ENCODE measurements at regions not wholly inside any gene's neighbourhood (a gene's known extent, or its start where the extent isn't known, plus 50 kb on each side); places are given as distances from the start of the nearest gene placed in this dataset.
"Not testable (repeated sequence)": the region's sequence is repeated elsewhere in the genome, so short reads cannot be mapped to it uniquely, and the experiment has no call there.

DNA sequence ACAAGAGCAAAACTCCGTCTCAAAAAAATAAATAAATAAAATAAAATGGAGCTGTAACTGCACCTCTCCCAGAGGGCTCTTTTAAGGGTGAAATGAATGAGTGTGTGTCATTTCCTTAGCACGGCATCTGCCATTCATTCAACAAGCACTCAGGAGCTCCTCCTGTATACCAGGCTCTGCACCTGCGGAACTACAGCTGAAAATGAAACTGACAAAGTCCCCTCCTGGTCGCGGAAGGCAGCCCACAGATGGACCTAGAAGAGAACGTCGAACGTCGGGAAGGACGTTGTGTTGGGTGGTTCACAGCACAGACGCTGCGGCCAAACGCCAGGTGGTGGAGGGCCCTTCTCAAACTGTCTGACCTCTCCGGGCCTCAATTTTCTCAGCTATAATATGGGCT is 256.4 kb downstream of the TFAP2C start:
- DNase-seq = no peak

DNA sequence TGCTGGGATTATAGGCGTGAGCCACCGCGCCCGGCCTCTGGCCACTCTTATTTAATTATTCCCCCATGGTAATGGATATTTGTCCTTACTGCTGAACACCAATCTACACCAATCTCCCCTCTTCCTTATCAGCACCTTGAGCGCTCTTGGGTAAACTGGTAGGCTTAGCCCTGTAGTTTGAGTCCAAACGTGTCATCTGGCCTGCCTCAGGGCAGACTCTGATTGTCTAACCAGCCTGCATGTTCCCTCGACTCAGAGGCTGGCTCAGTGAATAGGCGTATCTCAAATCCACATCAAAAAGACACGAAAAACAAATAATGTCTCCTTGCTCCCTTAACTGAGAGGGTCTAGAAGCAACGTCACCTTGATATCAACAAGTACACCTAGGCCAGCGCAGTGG is 260.9 kb downstream of the TFAP2C start:
- no peak for DNase-seq

DNA sequence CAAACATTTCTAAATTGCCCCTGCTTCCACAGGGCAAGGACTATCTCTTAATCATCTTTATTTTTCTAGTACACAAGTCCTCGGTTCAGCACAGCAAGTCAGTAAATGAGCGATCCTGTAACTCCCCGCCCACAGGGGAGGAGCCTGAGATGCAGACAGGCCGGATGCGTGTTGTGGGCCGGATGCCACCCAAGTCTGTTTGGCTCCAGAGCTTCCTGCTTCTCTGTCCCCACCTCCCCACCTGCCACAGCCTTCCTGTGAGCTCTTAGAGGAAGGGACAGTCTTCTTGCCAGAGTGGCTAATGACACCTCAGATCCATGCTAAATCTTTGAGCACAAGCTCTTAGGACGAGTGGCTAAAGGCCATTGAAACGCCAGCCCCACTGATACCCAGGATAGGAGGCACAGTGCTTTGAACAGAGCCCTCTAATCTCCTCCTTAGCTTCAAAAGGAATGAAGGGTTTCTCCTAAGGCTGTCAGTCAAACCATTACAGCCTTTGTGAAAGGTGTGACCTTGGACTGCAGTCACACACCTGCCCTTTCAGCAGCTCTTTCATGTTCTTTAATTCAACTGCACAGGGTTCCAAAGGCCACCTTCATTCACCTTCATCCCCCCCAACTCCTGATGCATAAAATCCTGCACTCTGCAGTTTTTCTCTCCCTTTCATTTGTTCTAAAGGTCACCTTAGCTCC is 264.3 kb downstream of the TFAP2C start:
- no peak for DNase-seq

DNA sequence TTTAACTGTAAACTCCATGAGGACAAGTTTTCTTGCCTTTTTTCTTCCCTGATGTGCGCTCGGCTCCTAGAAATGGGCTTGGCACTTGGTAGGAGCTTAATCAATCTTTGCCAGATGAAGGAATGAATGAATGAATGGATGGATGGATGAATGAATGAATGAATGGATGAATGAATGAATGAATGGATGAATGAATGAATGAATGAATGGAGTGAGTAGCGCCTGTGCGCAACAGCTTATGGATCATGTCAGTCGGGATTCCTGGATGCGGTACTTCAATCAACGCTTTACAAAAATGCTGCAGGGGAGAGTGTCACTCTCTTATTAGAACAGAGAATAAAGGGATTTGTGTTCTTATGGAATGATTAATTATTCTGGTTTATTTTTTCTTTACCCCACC is 267.3 kb downstream of the TFAP2C start:
- DNase-seq = no peak

DNA sequence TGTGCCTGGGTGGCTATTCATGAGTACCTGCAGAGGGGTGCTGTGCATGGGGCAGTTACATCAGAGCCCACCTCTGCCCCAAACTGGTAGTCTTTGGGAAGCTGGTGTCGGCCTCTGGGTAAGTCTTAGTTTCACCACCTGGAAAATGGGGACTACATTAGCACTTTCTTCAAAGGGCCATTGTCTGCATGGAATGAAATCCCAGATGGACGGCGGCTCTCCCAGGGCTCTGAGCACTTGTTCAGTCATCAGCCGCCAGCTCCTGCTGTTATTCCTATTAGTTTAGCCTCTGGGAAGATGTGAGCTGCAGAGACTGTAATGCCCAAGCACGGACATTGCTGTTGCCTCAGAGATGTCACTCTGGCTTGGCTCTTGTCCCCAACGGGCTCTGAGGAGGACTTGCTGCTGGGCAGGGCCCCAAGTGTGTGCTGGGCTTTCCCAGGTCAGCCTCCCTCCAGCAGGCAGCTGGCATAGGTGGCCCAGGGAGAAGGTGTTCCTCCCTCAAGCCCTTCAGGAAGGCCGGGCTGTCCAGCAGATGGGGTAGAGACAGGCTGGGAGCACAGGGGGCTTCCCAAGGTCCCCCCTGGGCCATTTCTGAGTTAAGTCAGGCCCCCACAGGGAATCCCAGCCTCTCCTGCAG is 268.3 kb downstream of the TFAP2C start:
- DNase-seq = no peak

DNA sequence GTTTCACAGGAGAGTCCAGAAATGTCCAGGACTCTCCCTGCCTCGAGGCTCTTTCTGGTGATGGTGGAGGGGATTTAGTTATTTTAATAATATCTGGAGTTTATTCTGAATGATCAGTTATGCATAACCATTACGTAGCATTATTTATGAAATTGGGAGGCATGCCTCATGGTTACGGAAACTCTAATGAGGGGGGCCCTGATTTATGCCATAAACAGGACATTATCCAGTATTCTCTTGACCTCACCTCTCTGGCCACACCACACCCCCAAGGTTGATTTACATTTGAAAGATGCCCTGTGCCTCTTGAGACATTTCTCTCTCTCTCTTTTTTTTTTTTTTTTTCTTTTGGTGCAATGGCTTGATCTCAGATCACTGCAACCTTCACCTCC is 268.8 kb downstream of the TFAP2C start:
- DNase-seq = no peak

DNA sequence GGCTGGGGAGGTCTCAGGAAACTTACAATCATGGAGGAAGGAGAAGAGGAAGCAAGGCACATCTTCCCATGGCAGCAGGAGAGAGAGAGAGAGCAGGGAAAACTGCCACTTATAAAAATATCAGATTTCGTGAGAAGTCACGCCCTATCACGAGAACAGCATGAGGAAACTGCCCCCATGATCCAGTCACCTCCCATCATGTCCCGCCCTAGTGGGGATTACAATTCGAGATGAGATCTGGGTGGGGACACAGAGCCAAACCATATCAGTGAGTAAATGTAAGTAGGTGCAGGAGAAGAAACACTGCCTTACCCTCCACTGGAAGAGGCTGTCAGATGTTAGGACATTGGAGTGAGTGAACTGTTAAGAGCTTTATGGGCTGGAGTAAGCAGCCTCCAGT is 270.4 kb downstream of the TFAP2C start:
- DNase-seq = no peak

DNA sequence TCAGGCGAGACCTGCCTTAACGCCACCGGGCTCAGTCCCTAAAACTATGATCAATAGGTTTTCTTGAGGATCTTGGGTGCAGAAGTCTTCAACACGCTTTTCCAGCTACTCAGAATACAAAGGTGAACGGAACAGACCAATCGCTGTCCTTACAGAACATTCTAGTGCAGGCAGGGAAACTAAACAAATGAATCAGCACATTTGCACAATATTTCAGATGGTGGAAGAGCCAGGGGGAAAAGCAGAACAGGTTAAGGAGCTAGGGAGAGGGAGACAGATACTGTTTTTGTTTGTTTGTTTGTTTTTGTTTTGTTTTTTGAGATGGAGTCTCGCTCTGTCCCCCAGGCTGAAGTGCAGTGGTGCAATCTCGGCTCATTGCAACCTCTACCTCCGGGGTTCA is 271.1 kb downstream of the TFAP2C start:
- no peak for DNase-seq

DNA sequence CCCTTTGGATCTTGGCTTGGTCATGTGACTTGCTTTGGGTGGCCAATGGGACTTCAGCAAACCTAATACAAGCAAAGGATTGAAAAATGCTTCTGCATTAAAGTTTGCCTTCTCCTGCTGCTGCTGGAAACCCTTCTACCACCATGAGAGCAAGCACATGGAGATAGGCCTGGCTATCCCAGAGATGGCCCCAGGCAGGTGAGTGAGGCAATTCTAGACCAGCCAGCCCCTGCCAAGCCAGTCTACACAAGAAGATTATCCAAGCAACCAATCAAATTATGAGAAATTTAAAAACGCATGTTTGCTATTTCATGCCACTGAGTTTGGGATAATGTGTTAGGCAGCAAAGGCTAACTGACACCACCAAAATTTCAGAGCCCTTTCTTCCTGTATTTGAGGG is 274.3 kb downstream of the TFAP2C start:
- DNase-seq = no peak

DNA sequence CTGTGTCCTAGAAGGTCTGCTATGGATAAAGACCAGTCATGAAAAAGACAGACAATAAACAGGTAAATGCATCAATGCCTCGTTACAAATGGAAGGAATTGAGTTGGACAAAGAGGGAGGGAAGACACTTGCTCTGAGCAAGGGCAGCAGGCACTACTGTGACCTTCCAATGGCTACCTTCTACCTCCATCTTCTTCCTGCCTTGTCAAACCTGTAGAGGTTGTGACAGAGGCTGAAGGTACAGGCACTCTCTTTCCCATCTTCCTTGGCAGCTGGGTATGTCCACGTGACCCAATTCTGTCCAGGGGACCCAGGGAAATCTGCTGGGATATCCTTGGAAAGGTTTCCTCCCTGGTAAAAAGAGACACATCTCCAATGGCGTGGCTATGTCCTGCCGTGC is 274.8 kb downstream of the TFAP2C start:
- DNase-seq = no peak

DNA sequence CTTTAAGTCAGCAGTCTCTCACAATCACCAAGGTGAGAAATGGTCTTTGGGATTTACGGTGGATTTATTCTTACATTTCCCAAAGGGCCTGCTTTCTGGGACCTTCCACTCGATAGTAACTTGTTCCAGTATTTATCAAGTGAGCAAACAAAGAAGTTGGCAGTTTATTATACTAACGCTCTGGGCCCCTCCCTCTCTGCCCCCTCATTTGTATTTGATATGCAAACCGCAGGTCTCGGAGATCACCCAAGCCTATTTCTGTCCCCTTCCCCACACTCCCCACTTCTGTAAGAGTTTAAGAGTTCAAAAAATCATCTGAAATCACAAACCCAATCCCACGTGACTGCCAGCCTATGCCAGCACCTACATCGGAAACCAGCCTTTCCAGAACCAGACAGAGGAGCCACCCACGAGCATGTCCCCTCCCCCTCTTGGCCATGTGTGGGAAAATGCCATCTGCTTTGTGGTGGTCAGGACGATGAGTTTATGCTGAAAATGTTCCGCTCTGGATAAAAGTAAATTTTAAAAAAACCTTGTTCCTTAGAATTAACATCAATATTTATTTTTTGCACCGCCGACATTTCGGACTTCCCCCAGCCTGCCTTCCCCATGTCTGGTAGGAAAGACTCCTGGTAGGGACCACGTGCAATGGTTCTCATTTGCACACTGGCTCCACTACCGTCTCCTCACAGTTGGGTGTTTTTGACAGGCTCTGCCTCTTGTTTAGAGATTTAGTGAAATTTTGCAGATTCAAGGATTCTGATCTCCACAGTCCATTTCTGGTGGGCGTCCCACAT is 281.0 kb downstream of the TFAP2C start:
- no peak for DNase-seq

DNA sequence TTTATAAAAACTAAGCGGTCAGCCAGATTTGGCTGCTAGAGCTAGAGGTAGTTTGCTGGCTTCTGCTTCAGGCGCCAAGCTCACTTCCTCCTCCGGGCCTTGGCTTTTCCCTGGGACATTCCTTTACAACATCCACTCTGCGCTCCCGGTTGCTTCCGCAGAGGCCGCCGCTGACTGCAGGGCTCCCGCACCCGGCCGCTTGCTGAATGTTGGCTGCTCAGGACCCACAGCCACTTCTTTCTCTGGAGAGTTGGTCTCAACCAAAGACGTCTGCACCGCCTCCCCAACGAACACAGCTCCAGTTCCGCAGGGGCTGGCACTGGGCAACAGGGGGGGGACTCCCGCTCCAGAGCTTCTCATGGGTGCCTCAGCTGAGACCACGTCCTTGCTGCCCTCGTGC is 282.8 kb downstream of the TFAP2C start:
- DNase-seq = no peak

DNA sequence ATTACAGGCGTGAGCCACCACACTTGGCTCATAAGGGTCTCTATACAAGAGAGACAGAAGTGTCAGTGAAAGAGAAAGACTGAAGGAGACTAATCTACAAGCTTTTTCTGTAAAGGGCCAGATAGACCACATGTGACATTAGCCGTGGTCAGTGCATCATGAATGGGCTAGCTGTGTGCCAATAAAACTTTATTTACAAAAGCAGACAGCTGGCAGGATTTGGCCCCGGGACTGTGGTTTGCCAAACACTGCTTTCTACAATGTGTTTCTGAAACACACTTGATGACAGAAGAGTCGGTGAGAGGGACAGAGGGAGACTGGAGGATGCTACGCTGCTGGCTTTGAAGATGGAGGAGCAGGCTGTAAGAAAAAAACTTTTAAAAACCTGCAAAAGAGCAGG is 285.4 kb downstream of the TFAP2C start:
- DNase-seq = no peak

DNA sequence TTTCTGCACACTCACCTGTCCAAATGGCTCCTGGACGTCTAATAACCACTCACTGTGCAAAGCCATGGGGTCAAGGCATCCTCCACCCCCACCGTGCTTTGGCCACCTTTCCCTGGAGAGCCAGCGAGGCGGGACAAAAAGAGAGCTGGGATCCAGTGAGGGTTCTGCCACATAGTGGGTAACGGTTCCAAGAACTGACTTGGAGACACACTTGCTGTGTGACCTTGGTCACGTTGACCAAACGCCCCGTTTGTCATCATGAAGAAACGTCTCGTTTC is 287.2 kb downstream of the TFAP2C start:
- no peak for DNase-seq

DNA sequence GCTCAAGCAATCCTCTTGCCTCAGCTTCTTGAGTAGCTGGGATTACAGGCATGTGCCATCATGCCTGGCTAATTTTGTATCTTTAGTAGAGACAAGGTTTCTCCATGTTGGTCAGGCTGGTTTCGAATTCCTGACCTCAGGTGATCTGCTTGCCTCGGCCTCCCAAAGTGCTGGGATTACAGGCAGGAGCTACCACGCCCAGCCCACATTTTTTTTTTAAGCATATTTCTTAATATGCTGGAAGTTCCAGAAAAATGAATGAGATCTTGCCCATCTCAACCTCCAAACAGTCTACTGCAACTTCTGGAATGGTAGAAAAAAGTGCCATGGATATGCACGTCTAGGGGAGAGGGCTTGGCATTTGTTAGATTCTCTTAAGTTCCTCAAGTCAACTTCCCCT is 290.9 kb downstream of the TFAP2C start:
- not testable (repeated sequence) for DNase-seq

DNA sequence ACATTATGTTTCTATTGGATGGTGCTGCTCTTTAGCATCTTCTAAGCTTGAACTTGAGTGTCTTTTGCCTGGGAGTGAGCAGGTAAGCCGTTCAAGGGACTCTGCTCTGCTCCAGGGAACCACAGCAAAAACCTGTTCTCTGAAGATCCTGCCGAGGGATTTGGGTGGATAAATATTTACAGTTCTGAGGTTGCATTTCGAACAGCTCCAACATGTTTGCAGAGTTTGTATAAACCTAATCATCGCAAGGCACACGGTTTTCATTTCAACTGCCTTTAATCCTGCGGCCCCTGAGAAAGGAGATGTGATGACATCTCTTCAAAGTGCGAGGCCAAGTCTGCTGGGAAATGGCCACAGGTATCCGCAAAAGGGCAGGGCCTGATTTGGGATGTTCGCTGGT is 293.4 kb downstream of the TFAP2C start:
- DNase-seq = no peak

DNA sequence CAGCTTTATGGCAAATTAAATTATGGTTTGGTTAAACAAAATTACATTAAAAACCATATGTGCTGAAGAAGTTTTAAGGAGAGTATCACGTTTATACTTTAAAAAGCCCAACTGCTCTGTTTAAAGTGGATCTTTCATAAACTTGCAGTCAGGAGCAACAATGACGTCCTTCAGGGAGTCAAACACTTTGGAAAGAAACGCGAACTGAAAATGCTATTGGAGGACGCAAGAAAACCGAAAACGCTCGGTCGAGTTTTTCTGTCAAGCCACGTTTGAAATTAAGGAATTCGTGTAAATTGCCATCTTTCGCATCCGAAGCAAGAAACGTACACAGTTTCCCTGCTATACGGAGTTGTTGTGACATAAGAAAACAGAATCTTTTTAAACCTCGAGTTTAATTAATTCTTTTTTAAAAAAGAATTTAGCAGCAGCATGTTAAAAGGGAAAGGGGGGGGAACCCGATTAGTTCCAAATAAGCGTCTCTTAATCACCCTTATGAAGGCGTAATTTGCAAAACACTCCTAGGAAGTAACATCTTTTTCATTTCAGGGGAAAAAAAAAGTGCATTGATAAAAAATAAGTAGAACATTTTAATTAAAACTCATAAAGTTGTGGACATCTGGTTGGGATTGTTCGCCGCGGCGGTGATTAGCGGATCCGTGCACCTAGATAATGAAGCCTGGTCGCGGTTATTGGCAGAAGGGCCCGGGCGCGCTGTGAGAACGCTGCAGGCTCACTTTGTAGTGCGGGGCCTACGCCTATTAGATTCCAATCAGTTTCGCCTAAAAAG is 295.4 kb downstream of the TFAP2C start:
- no peak for DNase-seq

DNA sequence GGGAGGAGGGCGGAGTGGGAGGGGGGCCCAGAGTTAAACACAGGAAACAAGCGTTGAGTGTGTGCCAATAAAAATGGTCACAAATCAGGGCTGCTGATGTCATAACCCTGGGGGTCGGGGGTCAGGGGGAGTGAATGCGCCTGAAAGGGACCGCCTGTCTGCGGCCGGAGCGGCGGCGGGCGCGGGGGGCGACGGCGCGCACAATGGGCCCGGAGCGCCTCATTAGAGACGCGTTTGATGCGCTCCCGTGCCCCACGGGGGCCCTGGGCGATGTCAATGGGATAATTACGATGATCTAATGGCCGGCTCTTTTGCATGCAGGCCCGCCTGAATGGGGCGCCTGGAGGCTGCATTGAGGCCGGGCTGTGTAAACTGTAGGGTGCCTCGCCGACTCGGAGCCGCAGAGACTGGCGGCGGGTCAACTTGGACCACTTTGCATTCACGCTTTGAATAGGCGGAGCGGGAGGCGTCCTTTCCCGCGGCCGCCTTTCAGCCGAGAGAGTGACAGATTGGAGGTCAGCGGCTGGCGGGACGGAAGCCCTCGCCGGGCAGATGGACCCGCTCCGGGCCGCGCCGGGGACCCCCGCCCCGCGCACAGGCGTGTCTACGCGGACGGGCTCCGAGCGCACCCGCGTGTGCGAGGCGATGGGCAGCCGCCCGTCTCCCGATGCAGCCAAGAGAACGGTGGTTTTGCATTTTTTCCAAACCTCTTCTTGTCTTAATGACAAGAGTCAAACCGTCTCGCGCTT is 296.1 kb downstream of the TFAP2C start:
- no peak for DNase-seq

DNA sequence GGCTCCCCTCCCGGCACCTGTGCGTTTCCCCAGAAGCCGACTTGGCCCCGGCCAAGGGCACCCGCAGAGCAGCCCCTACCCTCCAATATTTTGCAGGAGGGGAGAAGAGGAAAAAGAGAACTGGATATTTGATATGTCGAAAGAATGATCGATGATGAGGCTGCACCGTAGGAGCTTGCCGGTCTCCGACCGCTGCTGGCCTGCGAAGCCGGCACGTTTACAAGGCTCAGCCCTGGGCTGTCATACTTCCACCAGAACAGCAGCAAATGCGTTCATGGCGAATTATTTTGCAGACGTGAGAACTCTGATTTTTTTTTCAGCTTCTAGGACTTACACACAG is 296.7 kb downstream of the TFAP2C start:
- no peak for DNase-seq

DNA sequence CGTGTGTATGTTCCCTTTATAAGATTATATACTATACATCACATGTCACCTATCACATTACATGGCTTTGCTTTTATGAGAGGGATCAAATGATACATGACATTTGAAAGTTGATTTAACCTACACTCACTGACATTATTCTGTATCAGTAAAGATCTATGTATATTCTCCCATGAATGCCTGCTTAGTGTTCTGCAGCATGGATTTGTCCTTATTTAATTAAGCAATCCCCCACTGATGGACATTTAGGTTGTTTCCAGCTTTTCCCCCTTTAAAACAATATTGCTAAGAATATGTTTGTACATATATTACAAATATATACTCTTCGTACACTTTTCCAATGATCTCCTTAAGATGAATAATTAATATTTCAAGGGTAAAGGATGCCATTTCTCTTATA is 297.4 kb downstream of the TFAP2C start:
- DNase-seq = no peak

DNA sequence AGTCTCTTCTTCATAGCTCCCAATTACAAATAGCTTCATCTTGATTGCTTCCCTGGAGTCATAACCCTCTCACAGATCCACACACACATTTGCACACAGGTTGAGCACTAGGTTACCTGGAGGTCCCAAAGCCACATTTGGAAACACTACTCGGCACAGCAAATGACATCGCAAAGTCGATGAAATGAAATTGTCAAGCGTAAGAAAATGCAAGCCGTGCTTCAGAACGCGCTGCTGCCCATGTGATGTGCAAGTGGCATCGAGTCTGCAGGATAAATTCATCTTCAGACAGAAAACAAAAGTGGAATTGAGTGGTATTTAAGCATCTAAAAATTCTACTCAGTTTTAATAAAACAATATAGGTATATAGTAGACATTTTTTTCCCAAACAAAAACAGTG is 298.0 kb downstream of the TFAP2C start:
- DNase-seq = no peak

DNA sequence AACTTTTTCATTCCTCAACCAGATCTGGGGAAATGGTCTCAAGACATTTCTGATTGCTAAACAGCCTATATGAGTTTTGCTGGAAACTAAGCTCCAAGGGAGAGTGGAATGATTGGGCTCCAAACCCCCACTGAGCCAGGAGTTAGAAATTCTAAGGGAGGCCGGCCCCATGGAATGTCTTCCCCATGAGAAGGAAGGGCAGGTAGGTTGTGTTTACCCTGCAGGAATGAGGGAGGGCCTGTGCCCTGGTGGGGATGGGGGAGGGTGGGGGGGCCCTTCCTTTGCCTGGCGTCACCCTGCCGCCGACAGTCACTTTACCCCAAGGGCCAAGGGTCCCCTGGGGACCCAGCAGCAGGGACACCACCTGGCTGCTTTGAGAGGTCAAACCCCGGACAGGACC is 298.9 kb downstream of the TFAP2C start:
- no peak for DNase-seq

DNA sequence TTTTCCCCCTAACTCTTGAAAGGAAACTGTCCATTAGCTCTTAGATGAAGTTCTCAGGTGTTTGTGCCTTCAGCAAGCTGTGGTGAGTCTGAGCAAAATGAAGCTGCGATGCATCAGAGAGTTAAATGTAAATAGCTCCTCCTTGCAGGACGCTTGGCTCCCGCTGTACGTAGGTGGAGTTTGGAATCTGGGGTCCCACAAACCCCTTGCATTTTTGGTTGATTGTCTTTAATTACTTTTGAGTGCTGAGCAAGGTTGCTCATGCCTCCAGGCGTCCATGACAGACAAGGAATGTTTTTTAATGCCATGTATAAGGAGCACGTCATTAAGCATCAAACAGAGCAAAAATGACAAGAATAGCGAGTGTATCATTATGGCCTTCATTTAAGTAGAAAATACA is 300.5 kb downstream of the TFAP2C start:
- DNase-seq = no peak

Data from SW 1271 (cell line).